ENCODE measurements at regions not wholly inside any gene's neighbourhood (a gene's known extent, or its start where the extent isn't known, plus 50 kb on each side); places are given as distances from the start of the nearest gene placed in this dataset.

GRCh38 chr13:78194904-78195639 lies 276.4 kb upstream of the EDNRB start:
- Mint-ChIP-seq H3K9me3 (no peaks in the 10 kb centered on the region), H3K27ac (no peak overlapping the region)
- DNase-seq = no peak

DNA sequence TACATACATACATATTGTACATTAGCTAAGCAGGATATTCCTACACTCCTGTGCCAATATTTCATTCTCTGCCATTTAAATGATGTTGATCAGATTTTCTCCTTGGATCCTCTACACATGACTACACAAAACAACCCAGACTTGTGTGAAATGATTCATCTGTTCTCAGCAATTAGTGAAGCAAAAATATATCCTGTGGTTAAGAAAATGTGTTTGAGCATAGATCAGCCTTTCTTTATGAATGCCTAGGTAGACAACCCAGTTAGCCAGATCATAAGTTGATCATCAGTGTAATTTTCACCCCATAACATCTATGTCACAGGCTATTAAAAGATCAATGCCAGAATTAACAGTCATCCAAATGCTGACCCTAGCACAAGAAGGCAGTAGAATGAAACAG lies 275.2 kb upstream of the EDNRB start:
- no peak for DNase-seq
- ChIA-PET POLR2A (no interaction called here), CTCF (no interaction called here)
- no peaks in the 10 kb centered on the region for H3K36me3 ChIP-seq (ENCODE audit: insufficient read depth, low read length)
- no peak overlapping the region for H3K27ac ChIP-seq (ENCODE audit: low read depth in 1 of 2, low read length in 2 of 2)
- H3K4me3 ChIP-seq (ENCODE audit: low read length) = no peak overlapping the region
- H3K36me3 Mint-ChIP-seq (ENCODE audit: low read depth) = no peaks in the 10 kb centered on the region
- H3K9me3 ChIP-seq (ENCODE audit: control insufficient read depth in 1 of 2, insufficient read depth in 1 of 2, low read length in 2 of 2) = no peaks in the 10 kb centered on the region
- no peak overlapping the region for H3K27ac Mint-ChIP-seq
- peaks cover 7% of the 10 kb centered on the region for H3K27me3 Mint-ChIP-seq
- H3K27me3 ChIP-seq (ENCODE audit: control insufficient read depth in 1 of 2, insufficient read depth in 2 of 2, low read length in 2 of 2) = no peaks in the 10 kb centered on the region
- no peak for ATAC-seq (ENCODE audit: poor library complexity)
- H3K4me1 Mint-ChIP-seq (ENCODE audit: low read depth) = no peaks in the 10 kb centered on the region
- intact Hi-C loops (cut with DNase I, micrococcal nuclease) = no loop called here
- no peak for TF ChIP-seq CTCF (IDR thresholded peaks at IDR 0.05)
- no peaks in the 10 kb centered on the region for H3K4me1 ChIP-seq (ENCODE audit: insufficient read depth, low read length)
- H3K9me3 Mint-ChIP-seq = no peaks in the 10 kb centered on the region
- H3K4me3 Mint-ChIP-seq = no peak overlapping the region

More at GRCh38 chr13:78194904-78195639, 276.4 kb upstream of the EDNRB start:
- ATAC-seq (ENCODE audit: poor library complexity) = no peak
- intact Hi-C loops (cut with DNase I, micrococcal nuclease) = no loop called here
- Histone ChIP-seq H3K4me1 (ENCODE audit: insufficient read depth, low read length) (no peaks in the 10 kb centered on the region), H3K27ac (ENCODE audit: low read depth in 1 of 2, low read length in 2 of 2) (no peak overlapping the region), H3K9me3 (ENCODE audit: control insufficient read depth in 1 of 2, insufficient read depth in 1 of 2, low read length in 2 of 2) (no peaks in the 10 kb centered on the region), H3K36me3 (ENCODE audit: insufficient read depth, low read length) (no peaks in the 10 kb centered on the region), H3K27me3 (ENCODE audit: control insufficient read depth in 1 of 2, insufficient read depth in 2 of 2, low read length in 2 of 2) (no peaks in the 10 kb centered on the region), H3K4me3 (ENCODE audit: low read length) (no peak overlapping the region)
- no peaks in the 10 kb centered on the region for H3K36me3 Mint-ChIP-seq (ENCODE audit: low read depth)
- peaks cover 7% of the 10 kb centered on the region for H3K27me3 Mint-ChIP-seq
- ChIA-PET CTCF (no interaction called here), POLR2A (no interaction called here)
- TF ChIP-seq CTCF (IDR thresholded peaks at IDR 0.05) = no peak
- no peaks in the 10 kb centered on the region for H3K4me1 Mint-ChIP-seq (ENCODE audit: low read depth)
- no peak overlapping the region for H3K4me3 Mint-ChIP-seq

- Histone ChIP-seq H3K27me3 (ENCODE audit: control insufficient read depth in 1 of 2, insufficient read depth in 2 of 2, low read length in 2 of 2) (no peaks in the 10 kb centered on the region), H3K4me1 (ENCODE audit: insufficient read depth, low read length) (no peaks in the 10 kb centered on the region), H3K36me3 (ENCODE audit: insufficient read depth, low read length) (no peaks in the 10 kb centered on the region), H3K27ac (ENCODE audit: low read depth in 1 of 2, low read length in 2 of 2) (no peak overlapping the region), H3K4me3 (ENCODE audit: low read length) (no peak overlapping the region), H3K9me3 (ENCODE audit: control insufficient read depth in 1 of 2, insufficient read depth in 1 of 2, low read length in 2 of 2) (no peaks in the 10 kb centered on the region)
- ATAC-seq (ENCODE audit: poor library complexity) (no peak), DNase-seq (no peak)
- Mint-ChIP-seq H3K9me3 (no peaks in the 10 kb centered on the region), H3K4me3 (no peak overlapping the region), H3K36me3 (ENCODE audit: low read depth) (no peaks in the 10 kb centered on the region), H3K27ac (no peak overlapping the region), H3K4me1 (ENCODE audit: low read depth) (no peaks in the 10 kb centered on the region), H3K27me3 (peaks cover 8% of the 10 kb centered on the region)
- ChIA-PET POLR2A (no interaction called here), CTCF (no interaction called here)
- TF ChIP-seq CTCF (IDR thresholded peaks at IDR 0.05) = no peak
- intact Hi-C loops (cut with DNase I, micrococcal nuclease) = no loop called here
Observed at GRCh38 chr13:78192716-78193115, 274.1 kb upstream of the EDNRB start.

All from CD4-positive, alpha-beta T cell (primary cell).